GM18508 (cell line): ENCODE measurements at regions not wholly inside any gene's neighbourhood (a gene's known extent, or its start where the extent isn't known, plus 50 kb on each side); places are given as distances from the start of the nearest gene placed in this dataset.

Experiments
- ATAC-seq: cut with Tn5 transposase; IDR thresholded peaks from one replicate; pipeline ENCODE4 v1.9.1; 2021; ENCODE audit warnings: moderate number of reproducible peaks; ENCODE audit not compliant: insufficient read depth, unreplicated experiment

DNA sequence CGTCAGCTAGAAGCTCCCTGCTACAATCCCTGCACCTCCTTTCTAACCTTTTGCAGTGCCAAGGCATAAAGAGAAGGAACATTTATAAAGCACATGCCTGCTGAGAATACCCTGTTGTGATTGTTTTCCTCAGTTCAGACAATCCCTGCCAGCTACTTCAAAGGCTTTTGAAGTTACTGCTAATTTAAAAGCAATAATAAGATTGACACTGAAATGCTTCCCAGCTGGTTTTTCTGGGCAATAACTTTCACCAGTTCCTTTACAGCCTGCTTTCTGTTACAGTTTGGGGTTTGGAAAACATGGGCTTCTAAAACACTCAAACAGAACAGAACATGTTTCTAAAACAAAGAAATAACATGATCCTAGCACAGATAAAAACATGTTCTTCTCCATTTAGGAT lies 232.3 kb upstream of the CPEB2 start:
- ATAC-seq = no peak

DNA sequence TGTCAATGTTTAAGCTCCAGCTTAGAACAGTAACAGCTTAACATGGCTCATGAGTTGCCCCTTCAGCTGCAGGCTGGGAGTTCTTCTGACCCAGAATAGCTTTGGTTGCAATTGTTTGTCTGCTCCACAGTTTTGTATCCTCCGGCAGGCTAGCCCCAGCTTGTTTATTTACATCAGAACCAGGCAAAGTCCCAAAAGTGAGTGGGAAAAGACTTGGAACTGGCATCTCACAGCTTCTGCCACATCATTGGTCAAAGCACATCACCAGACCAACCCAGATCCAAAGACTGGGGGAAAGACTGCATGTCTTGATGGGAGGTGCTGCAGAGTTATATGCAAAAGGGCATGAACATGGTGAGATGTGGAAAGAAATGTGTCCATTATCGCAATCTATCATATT lies 231.2 kb upstream of the CPEB2 start:
- ATAC-seq = no peak

DNA sequence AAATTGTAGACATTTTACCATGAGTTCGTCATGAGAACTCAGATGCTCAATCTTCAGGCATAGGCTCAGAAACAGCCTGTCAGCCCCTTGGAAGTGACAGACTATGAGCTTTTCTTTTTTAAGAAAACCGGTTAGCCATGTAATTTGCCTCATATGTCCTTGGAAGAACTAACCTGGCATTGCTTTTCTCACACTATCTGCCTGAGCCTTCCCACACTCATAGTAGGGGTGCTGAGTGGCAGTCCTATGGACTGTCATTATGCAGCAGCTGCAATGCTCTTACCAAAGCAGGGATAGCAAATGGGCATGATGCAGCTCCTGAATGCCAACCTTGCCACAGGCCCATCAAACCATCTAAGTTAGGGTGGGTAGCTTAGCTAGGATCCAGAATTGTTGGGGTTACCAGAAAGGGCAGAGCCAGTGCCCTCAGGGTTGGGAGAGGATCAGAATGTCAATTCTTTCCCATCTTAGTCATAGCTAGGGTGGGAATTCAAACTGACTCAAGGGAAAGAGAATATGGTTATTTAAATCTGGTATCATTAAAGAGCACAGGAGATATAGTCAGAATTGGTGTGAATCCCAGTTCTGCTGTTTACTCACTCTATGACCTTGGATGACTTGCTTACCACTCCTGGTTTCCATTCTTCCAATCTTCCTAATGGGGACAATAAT lies 230.6 kb upstream of the CPEB2 start:
- ATAC-seq = no peak

DNA sequence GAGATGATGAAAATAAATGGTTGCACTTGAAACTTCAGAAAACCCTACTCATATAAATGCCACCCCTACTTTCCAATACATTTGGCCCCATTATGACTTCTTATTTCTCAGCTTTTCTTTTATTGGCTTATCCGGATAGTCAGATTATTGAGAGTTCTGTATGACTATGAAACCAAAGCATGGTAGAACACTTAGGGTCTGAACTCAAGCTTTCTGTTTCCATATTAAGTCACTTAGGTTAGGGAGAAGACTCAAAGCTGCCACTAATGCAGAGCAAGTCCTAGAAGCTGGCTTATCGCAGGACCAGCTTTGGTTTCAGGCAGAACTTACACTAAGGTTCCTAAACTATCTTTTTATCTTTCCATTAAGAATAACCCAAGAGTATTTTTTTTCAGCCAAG lies 229.9 kb upstream of the CPEB2 start:
- no peak for ATAC-seq

DNA sequence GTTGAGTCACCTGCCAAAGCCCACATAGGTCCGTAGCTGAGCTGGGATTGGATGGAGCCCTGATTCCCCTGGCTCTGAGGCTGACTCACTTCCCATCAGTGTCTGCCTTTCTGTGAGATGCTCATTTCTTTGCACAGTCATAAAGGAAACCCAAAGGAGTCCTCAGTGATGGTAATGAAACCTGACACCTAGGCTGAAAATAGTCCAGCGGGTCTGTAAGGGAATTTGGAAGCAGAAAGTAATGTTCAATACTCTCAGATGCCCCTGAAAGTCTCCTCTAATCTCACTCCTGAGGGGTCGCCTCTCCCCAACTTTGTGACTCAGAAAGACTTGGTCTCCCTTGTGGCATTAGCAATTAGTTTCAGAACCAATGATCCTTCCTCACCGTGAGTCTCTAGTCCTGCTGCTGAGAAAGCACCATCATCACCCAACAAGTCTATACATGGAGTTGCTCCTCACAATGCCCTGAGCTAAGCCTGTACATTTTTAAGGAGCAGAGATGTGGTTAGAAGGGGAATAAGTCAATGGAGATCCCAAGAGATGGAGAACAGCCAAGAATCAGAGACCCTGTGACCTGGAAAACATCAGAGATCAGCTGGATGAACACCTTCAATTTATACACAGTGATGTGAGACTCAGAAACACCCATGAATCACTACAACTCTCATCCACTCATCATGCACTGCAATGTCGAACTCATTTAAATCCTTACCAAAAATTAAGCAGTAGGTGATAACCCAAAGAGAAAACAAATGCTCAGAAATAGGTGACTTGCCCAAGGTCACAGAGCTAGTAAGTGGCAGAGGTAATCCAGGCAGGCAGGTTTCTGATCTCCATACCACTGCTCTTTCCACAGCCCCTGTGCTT lies 219.0 kb upstream of the CPEB2 start:
- ATAC-seq = peak; percentile 92

DNA sequence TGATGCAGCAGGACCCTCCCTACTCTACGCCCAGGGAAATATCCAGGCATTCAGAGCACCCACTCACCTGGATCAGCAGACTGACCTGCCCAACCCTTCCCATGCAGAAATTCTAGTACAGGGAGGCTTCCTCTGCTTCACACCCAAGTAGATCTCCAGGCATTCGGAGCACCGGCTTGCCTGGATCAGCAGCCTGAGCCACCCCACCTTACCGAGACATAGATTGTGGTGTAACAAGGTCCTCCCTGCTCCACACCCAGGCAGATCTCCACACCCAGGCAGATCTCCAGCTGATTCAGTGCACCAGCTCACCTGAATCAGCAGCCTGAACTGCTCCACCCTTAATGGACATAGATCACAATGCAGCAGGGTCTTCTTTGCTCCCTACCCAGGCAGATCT lies 215.1 kb upstream of the CPEB2 start:
- ATAC-seq = no peak

DNA sequence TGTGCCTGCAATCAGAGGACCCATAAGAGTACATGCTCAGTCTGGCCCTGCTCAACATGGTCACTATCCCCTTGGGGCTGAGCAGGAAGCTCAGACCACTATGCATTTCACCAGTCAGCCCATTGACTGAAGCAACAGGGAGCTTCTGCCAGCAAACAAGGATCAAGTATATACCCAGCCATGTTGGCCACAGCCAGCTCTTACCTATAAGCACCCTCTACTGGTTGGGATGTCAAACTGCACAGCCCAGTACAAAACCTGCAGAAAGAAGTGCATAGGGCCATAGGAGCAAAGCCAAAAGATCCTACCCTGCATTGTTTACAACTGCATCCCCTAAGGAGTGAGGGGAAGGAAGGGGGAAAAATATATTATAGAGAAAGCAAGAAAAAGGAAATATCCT lies 214.4 kb upstream of the CPEB2 start:
- ATAC-seq = no peak

DNA sequence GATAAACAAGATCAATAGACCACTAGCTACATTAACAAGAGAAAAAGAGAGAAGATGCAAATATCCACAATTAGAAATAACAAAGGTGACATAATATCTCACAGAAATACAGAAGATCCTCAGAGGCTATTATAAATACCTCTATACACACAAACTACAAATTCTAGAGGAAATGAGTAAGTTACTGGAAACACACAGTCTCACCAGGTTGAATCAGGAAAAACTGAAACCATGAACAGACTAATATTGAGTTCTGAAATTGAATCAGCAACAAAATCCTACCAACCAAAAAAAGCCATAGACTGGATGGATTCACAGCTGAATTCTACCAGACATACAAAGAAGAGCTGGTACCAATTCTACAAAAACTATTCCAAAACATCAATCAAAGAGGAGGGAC lies 211.8 kb upstream of the CPEB2 start:
- ATAC-seq = no peak

DNA sequence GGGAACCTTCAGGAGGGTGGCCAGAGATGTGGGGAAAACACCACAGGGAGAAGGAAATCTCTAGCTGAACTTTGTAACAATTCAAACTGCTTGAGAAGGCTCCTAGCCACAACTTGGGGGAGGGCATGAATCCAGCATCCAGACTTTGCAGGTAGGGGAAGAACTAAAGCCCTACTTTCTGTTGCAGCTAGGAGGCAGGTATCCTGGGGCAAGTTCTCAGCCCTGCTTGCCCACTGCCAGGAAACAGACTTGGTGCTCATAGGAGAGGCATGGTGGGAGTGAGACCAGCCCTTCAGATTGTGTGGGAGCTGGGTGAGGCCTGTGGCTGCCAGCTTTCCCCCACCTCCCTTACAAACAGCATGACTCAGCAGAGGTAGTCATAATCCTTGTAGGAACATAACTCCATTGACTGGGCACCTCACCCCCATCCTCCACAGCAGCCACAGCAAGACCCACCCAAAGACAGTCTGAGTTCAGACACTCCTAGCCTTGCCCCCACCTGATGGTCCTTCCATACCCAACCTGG lies 209.5 kb upstream of the CPEB2 start:
- no peak for ATAC-seq

DNA sequence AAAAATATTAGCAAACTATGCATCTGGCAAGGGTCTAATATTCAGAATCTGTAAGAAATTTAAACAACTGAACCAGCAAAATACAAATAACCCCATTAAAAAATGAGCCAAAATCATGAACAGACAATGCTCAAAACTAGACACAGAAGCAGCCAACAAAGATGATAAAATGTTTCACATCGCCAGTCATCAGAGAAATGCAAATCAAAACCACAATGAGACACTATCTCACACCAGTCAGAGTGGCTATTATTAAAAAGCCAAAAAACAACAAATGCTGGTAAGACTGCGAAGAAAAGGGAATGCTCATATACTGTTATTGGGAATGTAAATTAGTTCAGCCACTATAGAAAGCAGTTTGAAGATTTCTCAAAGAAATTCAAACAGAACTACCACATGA lies 201.3 kb upstream of the CPEB2 start:
- ATAC-seq = no peak

DNA sequence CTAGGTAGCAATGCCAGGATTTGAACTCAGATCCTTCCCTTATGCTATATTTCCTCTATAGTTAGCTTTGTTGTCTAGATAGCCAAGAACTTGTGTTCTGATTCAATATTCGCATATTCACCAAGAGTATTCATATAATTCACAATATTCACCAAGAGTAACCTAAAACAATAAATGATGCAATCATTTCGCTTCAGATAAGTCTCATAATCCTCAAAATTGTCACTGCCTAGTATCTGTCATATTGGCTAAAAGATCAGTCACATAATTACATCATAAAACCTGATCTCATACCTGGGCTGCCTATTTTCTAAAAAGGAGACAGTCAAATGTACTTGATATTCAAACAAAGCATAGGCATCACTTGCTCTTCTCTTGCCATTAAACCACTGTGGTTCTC lies 199.7 kb upstream of the CPEB2 start:
- no peak for ATAC-seq

DNA sequence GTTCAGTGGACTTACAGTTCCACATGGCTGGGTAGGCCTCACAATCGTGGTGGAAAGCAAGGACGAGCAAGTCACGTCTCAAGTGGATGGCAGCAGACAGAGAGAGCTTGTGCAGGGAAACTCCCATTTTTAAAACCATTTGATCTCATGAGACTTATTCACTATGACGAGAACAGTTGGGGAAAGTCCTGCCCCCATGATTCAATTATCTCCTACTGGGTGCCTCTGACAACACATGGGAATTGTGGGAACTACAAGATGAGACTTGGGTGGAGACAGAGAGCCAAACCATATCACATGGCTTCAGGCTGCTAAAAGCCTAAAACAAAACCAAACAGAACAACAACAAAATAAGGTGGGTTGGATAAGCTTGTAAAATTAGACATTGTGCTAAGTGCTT lies 194.4 kb upstream of the CPEB2 start:
- ATAC-seq = no peak

DNA sequence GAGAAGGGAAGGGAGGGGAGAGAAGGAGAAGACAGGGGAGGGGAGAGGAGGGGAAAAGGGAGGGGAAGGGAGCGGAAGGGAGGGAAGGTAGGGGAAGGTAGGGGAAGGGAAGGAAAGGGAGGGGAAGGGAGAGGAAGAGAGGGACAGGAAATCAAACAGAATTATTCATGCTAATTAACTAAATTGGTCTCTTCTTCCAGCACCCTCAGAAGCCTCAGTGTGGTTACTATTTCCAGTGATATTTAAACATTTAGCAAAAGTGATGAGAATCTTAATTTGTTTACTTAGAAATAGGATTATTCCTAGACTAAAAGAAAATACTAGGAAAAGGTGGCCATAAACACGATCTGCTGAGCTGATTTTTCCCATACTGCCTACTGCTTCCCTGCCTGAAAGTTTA lies 193.1 kb upstream of the CPEB2 start:
- no peak for ATAC-seq

DNA sequence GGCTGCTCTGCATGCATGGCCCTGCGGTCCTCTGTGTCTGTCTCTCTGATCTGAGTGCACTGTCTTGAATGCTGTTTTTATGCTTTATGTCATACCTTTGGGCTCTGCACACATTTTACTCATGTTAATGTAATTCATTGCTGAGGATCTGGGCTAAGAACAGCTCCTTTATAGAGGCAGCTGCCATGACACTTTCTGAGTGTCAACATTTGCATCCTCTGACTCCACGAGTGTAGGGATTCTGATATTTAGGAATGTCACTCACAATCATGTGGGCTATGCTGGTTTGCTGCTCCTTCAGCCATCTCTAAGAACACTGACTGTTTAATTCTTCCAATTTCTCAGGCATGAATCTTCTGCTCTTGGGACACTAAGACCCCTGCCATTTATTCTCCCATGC lies 192.2 kb upstream of the CPEB2 start:
- no peak for ATAC-seq

DNA sequence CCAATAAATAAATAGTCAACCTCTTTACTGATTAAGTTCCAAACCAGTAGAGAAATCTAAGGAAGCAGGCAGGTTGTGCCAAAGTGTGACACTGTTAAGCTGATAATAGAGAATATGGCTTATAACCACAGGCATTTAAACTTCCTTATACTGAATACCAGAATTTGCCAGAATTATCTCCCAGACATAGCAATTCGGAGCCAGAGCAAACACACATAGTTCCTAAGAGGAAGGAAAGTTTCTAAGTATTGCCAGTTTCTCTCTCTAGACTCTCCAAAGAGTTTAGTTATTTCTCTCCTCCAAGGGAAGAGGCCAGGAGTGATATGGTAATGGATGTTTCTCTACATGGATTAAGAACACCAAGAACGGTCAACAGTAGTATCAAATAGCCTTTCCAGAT lies 191.7 kb upstream of the CPEB2 start:
- no peak for ATAC-seq

DNA sequence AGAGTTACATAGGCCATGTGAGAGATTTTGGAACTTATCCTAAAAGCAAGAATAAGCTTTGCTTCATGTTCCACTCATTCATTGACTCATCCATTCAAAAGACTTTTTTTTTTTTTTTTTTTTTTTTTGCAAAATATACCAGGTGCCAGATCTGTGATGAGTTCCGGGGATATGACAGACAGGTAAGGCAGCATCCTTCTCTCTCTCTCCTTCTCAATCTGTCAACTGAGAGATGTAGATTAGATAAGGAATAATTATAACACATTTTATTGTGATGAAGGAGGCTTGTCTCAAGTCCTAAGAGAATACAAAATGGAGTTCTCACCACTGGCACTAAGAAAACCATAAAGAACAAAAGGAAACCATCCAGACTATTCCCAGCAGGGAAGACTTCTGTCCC lies 190.2 kb upstream of the CPEB2 start:
- no peak for ATAC-seq

DNA sequence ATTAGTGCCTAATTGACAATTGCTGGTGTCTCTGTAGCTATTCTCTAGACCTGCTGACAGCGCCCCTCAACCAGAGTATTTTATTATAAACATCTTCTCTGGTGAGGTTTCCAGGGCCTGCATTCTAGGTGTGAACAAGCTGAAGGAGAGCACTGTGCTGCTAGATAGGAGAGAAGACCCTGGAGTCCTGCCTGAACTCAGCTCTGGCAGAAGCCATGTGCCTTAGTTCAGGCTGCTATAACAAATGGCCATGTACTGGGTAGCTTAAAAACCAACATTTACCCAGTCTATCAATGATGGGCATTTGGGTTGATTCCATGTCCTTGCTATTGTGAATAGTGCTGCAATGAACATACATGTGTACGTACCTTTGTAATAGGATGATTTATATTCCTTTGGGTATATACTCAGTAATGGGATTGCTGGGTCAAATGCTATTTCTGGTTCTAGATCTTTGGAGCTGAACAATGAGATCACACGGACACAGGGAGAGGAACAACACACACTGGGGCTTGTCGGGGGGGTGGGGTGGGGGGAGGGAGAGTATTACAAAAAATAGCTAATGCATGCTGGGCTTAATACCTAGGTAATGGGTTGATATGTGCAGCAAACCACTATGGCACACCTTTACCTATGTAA lies 185.5 kb upstream of the CPEB2 start:
- no peak for ATAC-seq

DNA sequence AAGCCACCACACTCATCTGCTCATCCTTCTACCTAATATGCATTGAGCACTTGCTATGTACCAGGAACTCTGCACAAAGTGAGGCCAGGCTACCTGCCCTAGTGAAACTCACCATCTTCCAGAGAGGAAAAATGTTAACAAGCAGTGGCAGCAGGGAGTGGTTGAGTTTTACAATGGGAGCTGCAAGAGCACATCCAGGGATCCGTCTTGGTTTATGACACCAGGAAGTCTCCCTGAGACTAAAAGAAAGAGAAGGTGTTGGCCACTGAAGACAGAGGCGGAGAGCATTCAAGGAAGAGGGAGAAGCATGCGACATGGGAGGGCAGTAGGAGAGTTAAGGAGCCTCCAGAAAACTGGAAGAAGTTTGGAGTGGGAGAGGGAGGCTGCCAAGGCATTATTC lies 178.1 kb upstream of the CPEB2 start:
- no peak for ATAC-seq

DNA sequence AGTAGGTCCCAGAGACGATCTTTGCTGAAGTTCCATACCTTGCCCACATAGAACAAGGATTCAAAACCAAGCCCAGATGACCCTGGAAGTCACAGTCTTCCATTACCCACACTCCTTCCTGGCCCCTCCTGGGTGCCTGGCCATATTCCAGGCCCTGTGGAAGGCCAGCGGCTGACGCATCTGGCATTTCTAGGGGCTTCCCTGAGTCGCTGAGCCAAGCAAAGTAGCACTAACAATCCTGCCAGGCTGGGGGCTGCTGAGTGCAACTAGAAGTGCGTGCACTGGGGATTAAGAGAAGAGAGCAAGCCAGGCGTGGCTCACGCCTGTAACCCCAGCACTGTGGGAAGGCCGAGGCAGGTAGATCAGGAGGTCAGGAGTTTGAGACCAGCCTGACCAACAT lies 175.2 kb upstream of the CPEB2 start:
- ATAC-seq = no peak

DNA sequence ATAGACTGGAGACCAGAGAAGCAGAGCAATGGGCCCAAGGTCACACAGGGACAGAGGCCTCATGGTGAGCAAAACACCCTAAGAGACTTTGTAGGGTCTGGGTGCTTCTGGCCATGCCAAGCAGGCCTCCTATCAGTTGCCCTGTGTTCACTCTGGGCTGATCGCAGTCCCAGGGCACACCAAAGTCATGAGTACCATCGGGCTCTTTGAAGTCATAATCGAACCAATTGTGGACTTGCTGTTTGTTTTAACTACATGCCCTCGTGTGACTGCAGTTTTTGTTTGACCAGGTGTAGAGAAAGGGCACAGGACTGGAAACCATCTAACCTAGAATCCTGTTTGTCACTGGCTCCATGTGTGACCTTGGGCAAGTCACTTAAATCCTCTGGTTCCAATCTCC lies 172.5 kb upstream of the CPEB2 start:
- no peak for ATAC-seq

DNA sequence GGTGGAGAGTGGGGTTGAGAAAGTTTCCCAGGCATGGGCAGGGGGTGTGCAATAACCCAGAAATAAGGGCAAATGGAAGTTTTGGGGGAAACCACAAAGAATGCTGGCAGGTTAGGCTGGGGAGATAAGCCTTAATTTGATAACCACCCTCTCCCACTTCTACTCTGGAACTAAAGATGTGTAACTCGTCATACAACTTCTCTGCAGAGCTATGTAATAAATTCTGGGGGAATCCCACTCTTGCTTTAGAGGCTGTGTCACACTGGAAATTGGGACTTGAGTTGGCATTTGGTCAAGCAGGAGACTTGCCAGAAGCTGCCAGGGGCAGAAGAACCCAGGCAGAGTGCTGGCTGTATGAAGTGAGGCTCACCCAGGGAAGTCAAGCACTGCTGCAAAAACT lies 170.9 kb upstream of the CPEB2 start:
- ATAC-seq = no peak
